ACC112 (cell line): ENCODE measurements at regions not wholly inside any gene's neighbourhood (a gene's known extent, or its start where the extent isn't known, plus 50 kb on each side); places are given as distances from the start of the nearest gene placed in this dataset.
"Not testable (repeated sequence)": the region's sequence is repeated elsewhere in the genome, so short reads cannot be mapped to it uniquely, and the experiment has no call there.

Experiments
- H2AFZ ChIP-seq: fragments of 200-600 bp; sonication (generic); one replicate; pipeline ENCODE4 v1.6.0; 2017; ENCODE audit warnings: antibody characterized with exemption, low read length; ENCODE audit not compliant: unreplicated experiment
- H3K27ac ChIP-seq: fragments of 200-600 bp; sonication (generic); 2 replicates; pipeline ENCODE4 v1.5.1; 2014; ENCODE audit warnings: low read depth, mild to moderate bottlenecking, antibody characterized with exemption, low read length, moderate library complexity
- H3K27me3 ChIP-seq: fragments of 200-600 bp; sonication (generic); 2 replicates; pipeline ENCODE4 v1.6.1; 2014; ENCODE audit warnings: mild to moderate bottlenecking, antibody characterized with exemption, low read length, moderate library complexity, mixed read lengths; ENCODE audit not compliant: insufficient read depth
- H3K36me3 ChIP-seq: fragments of 200-600 bp; sonication (generic); 2 replicates; pipeline ENCODE4 v1.6.1; 2016; ENCODE audit warnings: mild to moderate bottlenecking, antibody characterized with exemption, low read length, moderate library complexity, mixed read lengths; ENCODE audit not compliant: insufficient read depth
- H3K4me1 ChIP-seq: fragments of 200-600 bp; sonication (generic); one replicate; pipeline ENCODE4 v1.6.1; 2016; ENCODE audit warnings: low read length, mixed read lengths; ENCODE audit not compliant: insufficient read depth, unreplicated experiment, control insufficient read depth
- H3K4me3 ChIP-seq: fragments of 200-600 bp; sonication (generic); 2 replicates; pipeline ENCODE4 v1.5.1; 2014; ENCODE audit warnings: mild to moderate bottlenecking, low read depth, low read length
- H3K79me2 ChIP-seq: fragments of 200-600 bp; sonication (generic); one replicate; pipeline ENCODE4 v1.6.0; 2016; ENCODE audit warnings: low read length; ENCODE audit not compliant: control insufficient read depth, unreplicated experiment, insufficient read depth

- H3K27me3 ChIP-seq, H3K4me1 ChIP-seq, H3K27ac ChIP-seq, H3K4me3 ChIP-seq, H2AFZ ChIP-seq, H3K79me2 ChIP-seq, H3K36me3 ChIP-seq: not testable (repeated sequence)
Observed at GRCh38 chr2:94600929-94601328, 270.3 kb upstream of the TEKT4 start.

GRCh38 chr2:94602466-94602865 is 268.8 kb upstream of the TEKT4 start:
- H3K4me1 ChIP-seq, result no peaks in the 10 kb centered on the region
- no peaks in the 10 kb centered on the region for H3K79me2 ChIP-seq
- H3K4me3 ChIP-seq, result no peak overlapping the region
- H3K36me3 ChIP-seq, result no peaks in the 10 kb centered on the region
- H3K27me3 ChIP-seq, result no peaks in the 10 kb centered on the region
- H3K27ac ChIP-seq, result no peak overlapping the region
- no peak overlapping the region for H2AFZ ChIP-seq

- Histone ChIP-seq H3K4me1 (no peaks in the 10 kb centered on the region), H3K4me3 (no peak overlapping the region), H3K27me3 (peaks cover 1% of the 10 kb centered on the region; the same call in 1 of the 2 replicates), H2AFZ (no peak overlapping the region), H3K79me2 (no peaks in the 10 kb centered on the region), H3K36me3 (no peaks in the 10 kb centered on the region), H3K27ac (no peak overlapping the region)
Observed at GRCh38 chr2:94622113-94622618, 249.1 kb upstream of the TEKT4 start.

- not testable (repeated sequence) for H3K36me3 ChIP-seq, H3K27ac ChIP-seq, H3K27me3 ChIP-seq, H3K4me1 ChIP-seq, H3K4me3 ChIP-seq, H3K79me2 ChIP-seq, H2AFZ ChIP-seq
Observed at GRCh38 chr2:94628953-94629352, 242.3 kb upstream of the TEKT4 start.

- H3K79me2 ChIP-seq, result not testable (repeated sequence)
Observed at GRCh38 chr2:94641397-94641796, 229.8 kb upstream of the TEKT4 start.

GRCh38 chr2:94652131-94652530 is 219.1 kb upstream of the TEKT4 start:
- not testable (repeated sequence) for H2AFZ ChIP-seq, H3K36me3 ChIP-seq, H3K4me3 ChIP-seq, H3K4me1 ChIP-seq, H3K27ac ChIP-seq, H3K79me2 ChIP-seq, H3K27me3 ChIP-seq

More at GRCh38 chr2:94641397-94641796, 229.8 kb upstream of the TEKT4 start:
- H3K27me3 ChIP-seq, H3K36me3 ChIP-seq, H2AFZ ChIP-seq, H3K27ac ChIP-seq, H3K4me3 ChIP-seq, H3K4me1 ChIP-seq: not testable (repeated sequence)

- not testable (repeated sequence) for H3K27ac ChIP-seq, H3K27me3 ChIP-seq, H3K36me3 ChIP-seq
Observed at GRCh38 chr2:94669858-94670257, 201.4 kb upstream of the TEKT4 start.

GRCh38 chr2:94694236-94694635 is 177.0 kb upstream of the TEKT4 start:
- H3K27me3 ChIP-seq, H2AFZ ChIP-seq, H3K4me3 ChIP-seq, H3K27ac ChIP-seq, H3K36me3 ChIP-seq, H3K4me1 ChIP-seq, H3K79me2 ChIP-seq: not testable (repeated sequence)

More at GRCh38 chr2:94669858-94670257, 201.4 kb upstream of the TEKT4 start:
- not testable (repeated sequence) for H3K79me2 ChIP-seq, H3K4me3 ChIP-seq, H2AFZ ChIP-seq, H3K4me1 ChIP-seq

- not testable (repeated sequence) for H3K27me3 ChIP-seq, H3K4me3 ChIP-seq, H3K4me1 ChIP-seq, H3K79me2 ChIP-seq, H3K27ac ChIP-seq, H3K36me3 ChIP-seq, H2AFZ ChIP-seq
Observed at GRCh38 chr2:94708982-94709381, 162.2 kb upstream of the TEKT4 start.

- H2AFZ ChIP-seq, result no peak overlapping the region
- H3K27me3 ChIP-seq, result no peaks in the 10 kb centered on the region
- H3K79me2 ChIP-seq, result no peaks in the 10 kb centered on the region
- no peaks in the 10 kb centered on the region for H3K4me1 ChIP-seq
- no peak overlapping the region for H3K4me3 ChIP-seq
- no peak overlapping the region for H3K27ac ChIP-seq
- no peaks in the 10 kb centered on the region for H3K36me3 ChIP-seq
Observed at GRCh38 chr2:94725543-94725942, 145.7 kb upstream of the TEKT4 start.

GRCh38 chr2:94735536-94735935 is 135.7 kb upstream of the TEKT4 start:
- H3K4me3 ChIP-seq, H3K27me3 ChIP-seq, H3K27ac ChIP-seq, H2AFZ ChIP-seq, H3K36me3 ChIP-seq, H3K79me2 ChIP-seq, H3K4me1 ChIP-seq: not testable (repeated sequence)

GRCh38 chr2:94737145-94737544 is 134.1 kb upstream of the TEKT4 start:
- not testable (repeated sequence) for H3K79me2 ChIP-seq

More at GRCh38 chr2:94737145-94737544, 134.1 kb upstream of the TEKT4 start:
- not testable (repeated sequence) for H3K4me1 ChIP-seq, H3K36me3 ChIP-seq, H2AFZ ChIP-seq, H3K27me3 ChIP-seq, H3K27ac ChIP-seq, H3K4me3 ChIP-seq
